GM10248 (cell line): ENCODE measurements at regions not wholly inside any gene's neighbourhood (a gene's known extent, or its start where the extent isn't known, plus 50 kb on each side); places are given as distances from the start of the nearest gene placed in this dataset.

ENCODE experiments used
- CTCF ChIA-PET: fragments of 300-600 bp; sonication (Branson Sonifier 250); formaldehyde crosslinking; extraction: SDS; loops from one replicate; lab custom pipeline; 2021; ENCODE audit warnings: antibody characterized with exemption; lab: Yijun Ruan, JAX
- POLR2A ChIA-PET: fragments of 350-650 bp; sonication (Branson Sonifier 250); formaldehyde crosslinking; extraction: SDS; loops from one replicate; lab custom pipeline; 2020; ENCODE audit warnings: antibody characterized with exemption; lab: Yijun Ruan, JAX
- DNase-seq: peaks from one replicate; pipeline ENCODE4 v3.0.0; 2012; ENCODE audit errors: extremely low spot score
- TF ChIP-seq, protein P1 (sequence below): IDR thresholded peaks from 2 replicates; pipeline ENCODE4 v1.5.1; 2012; ENCODE audit warnings: mild to moderate bottlenecking, low read depth; ENCODE audit errors: extremely low read depth, missing control alignments, control extremely low read depth

DNA sequence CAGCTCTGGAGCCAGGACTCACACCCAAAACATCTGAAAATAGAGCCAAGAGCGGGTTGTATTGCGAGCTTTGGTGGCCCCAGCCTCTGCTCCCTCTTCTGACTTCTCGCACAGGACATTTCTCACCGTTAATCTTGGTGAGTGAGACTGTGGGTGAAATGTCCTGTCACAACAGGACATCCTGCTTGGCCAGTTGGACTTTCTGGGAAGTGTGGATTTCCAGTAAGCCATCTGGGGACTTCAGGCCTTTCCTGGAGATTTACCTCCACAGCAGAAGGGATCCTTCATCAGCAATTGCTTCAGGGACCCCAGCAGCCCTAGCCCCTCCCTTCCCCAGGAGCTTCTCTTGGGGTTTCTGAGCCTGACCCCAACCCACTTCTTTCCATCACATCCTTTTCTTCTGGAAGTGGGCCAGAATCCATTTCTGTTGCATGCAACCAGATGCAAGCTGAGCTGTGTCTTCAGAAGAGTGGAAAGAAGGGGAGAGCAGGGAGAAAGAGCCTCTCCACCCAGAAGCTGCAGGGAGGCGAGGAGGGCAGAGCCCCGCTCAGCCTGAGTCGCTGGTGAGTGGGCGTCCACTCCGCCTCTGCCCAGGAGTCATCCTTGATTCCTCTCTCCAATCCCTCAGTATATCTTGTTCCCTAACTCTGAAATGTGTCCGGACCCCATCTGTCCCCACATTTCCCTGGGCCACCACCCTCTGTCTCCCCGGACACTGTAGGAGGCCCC lies 50.3 kb upstream of the GADD45G start:
- POLR2A ChIA-PET: no interaction called here
- CTCF ChIA-PET: interaction anchor here (1.5 to 2.4 kb wide), 2 partner anchors 126 to 152 kb away, joined by 3 to 14 read pairs; no protein-coding TSS in a partner anchor
- DNase-seq: no peak
- TF ChIP-seq, protein P1, sequence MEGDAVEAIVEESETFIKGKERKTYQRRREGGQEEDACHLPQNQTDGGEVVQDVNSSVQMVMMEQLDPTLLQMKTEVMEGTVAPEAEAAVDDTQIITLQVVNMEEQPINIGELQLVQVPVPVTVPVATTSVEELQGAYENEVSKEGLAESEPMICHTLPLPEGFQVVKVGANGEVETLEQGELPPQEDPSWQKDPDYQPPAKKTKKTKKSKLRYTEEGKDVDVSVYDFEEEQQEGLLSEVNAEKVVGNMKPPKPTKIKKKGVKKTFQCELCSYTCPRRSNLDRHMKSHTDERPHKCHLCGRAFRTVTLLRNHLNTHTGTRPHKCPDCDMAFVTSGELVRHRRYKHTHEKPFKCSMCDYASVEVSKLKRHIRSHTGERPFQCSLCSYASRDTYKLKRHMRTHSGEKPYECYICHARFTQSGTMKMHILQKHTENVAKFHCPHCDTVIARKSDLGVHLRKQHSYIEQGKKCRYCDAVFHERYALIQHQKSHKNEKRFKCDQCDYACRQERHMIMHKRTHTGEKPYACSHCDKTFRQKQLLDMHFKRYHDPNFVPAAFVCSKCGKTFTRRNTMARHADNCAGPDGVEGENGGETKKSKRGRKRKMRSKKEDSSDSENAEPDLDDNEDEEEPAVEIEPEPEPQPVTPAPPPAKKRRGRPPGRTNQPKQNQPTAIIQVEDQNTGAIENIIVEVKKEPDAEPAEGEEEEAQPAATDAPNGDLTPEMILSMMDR: no peak

DNA sequence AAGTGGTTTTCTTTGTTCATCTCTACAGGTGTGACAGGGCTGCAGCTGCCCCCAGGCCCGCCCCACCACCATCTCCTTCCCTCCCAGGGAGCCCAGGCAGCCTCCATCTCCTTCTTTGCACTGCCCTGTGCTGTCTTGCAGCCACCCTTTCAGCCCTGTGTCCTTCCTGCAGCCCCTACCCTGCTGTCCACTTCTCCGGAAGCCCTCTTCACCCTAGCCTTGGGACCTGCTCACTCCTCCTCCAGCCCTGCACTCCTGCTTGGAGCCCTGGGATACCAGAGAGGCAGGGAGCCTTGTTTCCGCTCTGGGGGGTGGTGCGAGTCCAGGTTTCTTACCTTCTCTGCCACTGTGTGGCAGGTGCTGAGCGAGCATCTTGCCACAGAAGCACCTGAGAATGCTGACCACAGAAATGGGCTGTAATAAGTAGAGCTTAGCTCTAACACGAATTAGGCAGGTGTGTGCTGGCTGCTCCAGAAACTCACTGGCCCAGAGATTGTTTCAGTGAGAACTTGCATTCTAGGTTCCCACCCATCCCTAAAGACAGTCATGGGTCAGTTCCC lies 51.3 kb upstream of the GADD45G start:
- TF ChIP-seq, protein P1: no peak
- CTCF ChIA-PET: interaction anchor here (1.0 to 1.5 kb wide), 3 partner anchors 16 to 124 kb away, joined by 3 to 4 read pairs (median 3); no protein-coding TSS in a partner anchor
- POLR2A ChIA-PET: no interaction called here
- no peak for DNase-seq

DNA sequence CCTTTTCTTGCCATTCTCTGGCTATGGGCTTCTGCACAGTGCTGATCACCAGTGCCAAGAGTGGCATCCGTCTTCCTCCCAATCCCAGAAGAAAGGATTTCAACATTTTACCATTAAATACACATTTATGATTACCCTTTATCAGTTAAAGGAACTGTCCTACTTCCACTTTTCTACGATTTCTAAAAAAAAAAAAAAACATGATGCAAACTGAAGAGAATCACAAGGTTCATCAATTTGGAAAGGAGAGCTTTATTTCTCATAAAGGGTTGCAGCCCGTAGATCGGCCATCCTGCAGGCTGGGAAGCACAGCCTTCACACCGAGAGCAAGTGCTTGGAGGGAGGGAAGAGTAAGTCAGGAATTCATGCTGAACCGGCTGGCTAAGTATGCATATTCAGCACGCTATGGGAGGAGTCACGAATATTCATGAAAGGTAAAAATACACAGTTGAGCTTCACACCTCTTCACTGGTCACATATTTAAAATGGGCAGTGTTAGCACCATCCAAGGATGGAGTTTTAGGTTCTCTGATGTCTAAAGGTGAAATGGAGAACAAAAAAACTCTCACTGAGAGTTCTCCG lies 52.5 kb upstream of the SEMA4D start:
- POLR2A ChIA-PET: no interaction called here
- TF ChIP-seq, protein P1: no peak
- DNase-seq: no peak

DNA sequence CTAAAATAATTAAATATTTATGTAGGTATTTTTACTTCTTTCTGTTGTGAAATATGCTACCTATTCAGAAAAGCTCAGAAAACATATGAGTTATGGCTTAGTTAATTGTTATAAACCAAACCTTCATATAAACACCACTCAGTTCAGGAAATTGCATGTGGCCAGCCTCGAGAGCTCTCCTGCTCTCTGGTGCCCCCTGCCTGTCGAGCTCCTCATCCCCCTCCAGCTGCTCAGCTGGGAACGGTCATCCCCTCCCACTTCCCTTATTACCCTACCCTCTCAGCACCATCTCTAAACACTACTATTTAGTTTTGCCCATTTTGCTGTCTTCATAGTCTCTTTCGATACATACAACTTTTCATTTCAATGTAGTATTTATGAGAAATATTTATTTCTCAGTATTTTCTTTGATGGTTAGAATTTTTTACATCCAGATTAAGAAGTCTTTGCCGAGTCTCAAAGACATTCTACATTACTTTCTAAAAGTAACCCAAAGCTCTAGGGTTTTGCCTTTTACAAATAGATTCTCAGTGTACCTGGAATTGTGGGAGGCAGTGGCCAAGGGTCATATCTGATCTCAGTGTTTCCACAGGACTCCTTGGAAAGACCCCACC lies 51.2 kb upstream of the SEMA4D start:
- POLR2A ChIA-PET: interaction anchor here (0.5 kb wide), 1 partner anchor 28 kb away, joined by 5 read pairs; no protein-coding TSS in a partner anchor
- DNase-seq: peak; percentile 89
- TF ChIP-seq, protein P1: peak; percentile 95
- CTCF ChIA-PET: interaction anchor here (0.6 to 4.1 kb wide), 77 partner anchors 11 to 550 kb away, joined by 3 to 81 read pairs (median 5); partner anchors contain the start of genes GADD45G, SECISBP2 and SEMA4D

More for the DNA sequence above, 52.5 kb upstream of the SEMA4D start:
- CTCF ChIA-PET: interaction anchor here (0.7 to 4.1 kb wide), 12 partner anchors 10 to 232 kb away, joined by 3 to 81 read pairs (median 10); partner anchors contain the start of gene SECISBP2

DNA sequence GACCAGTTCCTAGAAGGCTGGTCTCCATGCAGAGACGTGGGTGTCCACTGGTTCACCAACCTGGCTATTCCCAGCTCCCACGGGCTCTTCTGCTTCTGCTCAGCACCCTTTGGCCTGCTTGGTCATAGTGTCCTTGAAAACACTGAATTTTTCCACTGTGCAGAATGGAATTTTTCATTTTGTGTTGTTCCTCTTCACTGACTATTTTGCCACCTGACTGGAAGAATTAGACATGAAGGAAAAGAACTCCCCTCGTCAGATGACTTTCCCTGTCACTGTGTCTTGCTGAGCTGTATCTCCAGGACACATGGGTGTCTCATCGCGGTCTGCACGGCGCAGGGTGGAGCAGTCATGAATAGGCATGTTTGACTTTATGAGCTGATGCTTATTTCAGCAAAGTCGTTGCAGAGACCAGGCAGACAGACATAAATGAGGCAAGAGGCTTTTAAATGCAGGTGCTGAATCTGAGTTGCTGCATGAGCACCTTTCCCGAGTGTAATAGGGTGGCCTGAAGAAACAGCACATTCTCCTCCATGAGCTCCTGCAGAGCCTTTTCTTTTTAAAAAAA lies 50.2 kb upstream of the SEMA4D start:
- no peak for DNase-seq
- ChIA-PET POLR2A (no interaction called here), CTCF (interaction anchor here (0.7 to 4.1 kb wide), 64 partner anchors 10 to 551 kb away, joined by 3 to 81 read pairs (median 6); partner anchors contain the start of genes SECISBP2 and SEMA4D)
- TF ChIP-seq, protein P1: no peak
